ENCODE measurements at regions not wholly inside any gene's neighbourhood (a gene's known extent, or its start where the extent isn't known, plus 50 kb on each side); places are given as distances from the start of the nearest gene placed in this dataset.

DNA sequence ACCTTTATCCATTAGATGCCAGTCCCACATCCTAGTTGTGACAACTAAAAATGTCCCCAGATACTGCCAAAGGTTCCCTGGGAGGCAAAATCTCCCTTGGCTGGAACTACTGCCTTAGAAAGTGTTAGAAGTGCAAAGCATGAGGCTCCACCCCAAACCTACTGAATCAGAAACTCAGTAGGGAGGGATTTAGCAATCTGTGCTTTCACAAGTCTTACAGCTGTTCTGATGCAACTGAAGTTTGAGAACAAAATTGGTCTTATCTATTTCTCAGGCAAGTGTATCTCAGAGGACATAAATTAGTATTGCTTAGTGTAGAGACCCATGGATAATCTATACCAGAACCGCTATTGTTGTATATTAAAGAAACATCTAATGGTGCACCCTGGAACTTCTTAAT is 70.2 kb downstream of the CLDN1 start:
- no peaks in the 10 kb centered on the region for H3K27me3 Mint-ChIP-seq
- intact Hi-C loops (cut with micrococcal nuclease), result no loop called here
- no peaks in the 10 kb centered on the region for H3K4me1 Mint-ChIP-seq
- no peak for DNase-seq
- no peak overlapping the region for H3K27ac Mint-ChIP-seq
- H3K36me3 Mint-ChIP-seq (ENCODE audit: low read depth), result no peaks in the 10 kb centered on the region
- H3K4me3 Mint-ChIP-seq, result no peak overlapping the region
- H3K9me3 Mint-ChIP-seq, result no peaks in the 10 kb centered on the region

DNA sequence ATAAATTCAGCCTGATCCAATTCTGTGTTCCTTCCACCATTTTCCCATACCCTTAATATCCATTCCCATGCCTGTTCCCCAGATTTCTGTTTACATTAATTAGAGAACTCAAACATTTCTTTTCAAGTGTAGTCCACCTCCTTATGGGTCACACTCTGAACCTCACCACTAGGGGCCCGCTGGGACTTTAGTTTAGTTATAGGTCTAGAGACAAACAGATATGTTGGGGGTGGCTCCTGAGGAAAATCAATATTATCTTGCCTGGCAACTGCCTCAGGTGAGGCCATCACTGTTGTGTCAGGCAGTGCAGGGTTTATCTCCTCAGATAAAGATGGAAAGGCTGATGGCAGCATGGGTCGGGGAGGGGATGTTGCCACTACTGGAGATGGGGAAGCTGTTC is 72.8 kb downstream of the CLDN1 start:
- Mint-ChIP-seq H3K27ac (no peak overlapping the region), H3K4me1 (no peaks in the 10 kb centered on the region), H3K9me3 (peaks cover 6% of the 10 kb centered on the region), H3K27me3 (no peaks in the 10 kb centered on the region), H3K36me3 (ENCODE audit: low read depth) (no peaks in the 10 kb centered on the region), H3K4me3 (no peak overlapping the region)
- intact Hi-C loops (cut with micrococcal nuclease), result no loop called here
- DNase-seq, result no peak

- Mint-ChIP-seq H3K36me3 (ENCODE audit: low read depth) (no peaks in the 10 kb centered on the region), H3K9me3 (peaks cover 16% of the 10 kb centered on the region), H3K27ac (no peak overlapping the region), H3K4me3 (no peak overlapping the region), H3K4me1 (no peaks in the 10 kb centered on the region), H3K27me3 (no peaks in the 10 kb centered on the region)
- intact Hi-C loops (cut with micrococcal nuclease), result no loop called here
- no peak for DNase-seq
These were observed 80.1 kb downstream of the CLDN1 start for GRCh38 chr3:190242147-190242546.

DNA sequence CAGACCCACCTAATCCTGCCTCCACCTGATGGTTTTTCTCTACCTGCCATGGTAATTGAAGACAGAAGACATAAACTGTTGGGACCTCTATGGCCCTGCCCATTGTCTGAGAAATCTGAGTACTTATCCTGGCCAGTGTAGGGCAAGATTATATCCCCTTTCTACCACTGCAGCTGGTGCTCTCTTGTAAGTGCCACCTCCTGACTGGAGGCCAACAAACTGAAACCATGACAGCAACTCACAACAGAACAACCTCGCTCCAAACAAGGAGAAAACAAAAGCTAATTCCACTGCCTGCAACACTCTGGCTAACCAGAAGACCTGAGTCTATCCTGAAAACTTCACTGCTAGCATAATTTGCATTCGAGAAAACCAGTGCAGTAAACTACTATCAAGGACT is 82.9 kb downstream of the CLDN1 start:
- H3K9me3 Mint-ChIP-seq, result peaks cover 9% of the 10 kb centered on the region
- DNase-seq, result no peak
- H3K4me1 Mint-ChIP-seq, result no peaks in the 10 kb centered on the region
- H3K27me3 Mint-ChIP-seq, result peaks cover 2% of the 10 kb centered on the region
- no peaks in the 10 kb centered on the region for H3K36me3 Mint-ChIP-seq (ENCODE audit: low read depth)
- intact Hi-C loops (cut with micrococcal nuclease), result no loop called here
- no peak overlapping the region for H3K4me3 Mint-ChIP-seq
- H3K27ac Mint-ChIP-seq, result no peak overlapping the region

DNA sequence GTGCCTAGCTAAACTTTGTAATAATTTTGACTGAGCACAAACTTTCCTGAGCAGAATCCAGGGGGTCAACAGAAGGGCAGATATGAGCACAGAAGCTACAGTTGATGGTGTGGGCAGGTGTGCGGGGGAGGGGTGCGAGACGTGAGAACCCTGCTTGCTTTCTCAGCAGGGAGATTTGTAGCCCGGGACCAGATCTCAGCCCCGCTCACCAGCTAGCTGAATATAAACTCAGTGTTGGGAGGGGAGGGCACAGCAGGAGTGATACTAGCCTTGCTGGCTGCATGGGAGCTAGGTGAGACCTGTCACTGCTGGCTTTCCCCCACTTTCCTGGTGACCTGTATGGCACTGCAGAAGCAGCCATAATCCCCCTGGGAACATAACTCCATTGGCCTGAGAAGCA is 83.4 kb downstream of the CLDN1 start:
- H3K4me3 Mint-ChIP-seq, result no peak overlapping the region
- H3K9me3 Mint-ChIP-seq, result peaks cover 8% of the 10 kb centered on the region
- no peak overlapping the region for H3K27ac Mint-ChIP-seq
- peaks cover 2% of the 10 kb centered on the region for H3K27me3 Mint-ChIP-seq
- intact Hi-C loops (cut with micrococcal nuclease), result no loop called here
- no peaks in the 10 kb centered on the region for H3K36me3 Mint-ChIP-seq (ENCODE audit: low read depth)
- no peaks in the 10 kb centered on the region for H3K4me1 Mint-ChIP-seq
- DNase-seq, result no peak

DNA sequence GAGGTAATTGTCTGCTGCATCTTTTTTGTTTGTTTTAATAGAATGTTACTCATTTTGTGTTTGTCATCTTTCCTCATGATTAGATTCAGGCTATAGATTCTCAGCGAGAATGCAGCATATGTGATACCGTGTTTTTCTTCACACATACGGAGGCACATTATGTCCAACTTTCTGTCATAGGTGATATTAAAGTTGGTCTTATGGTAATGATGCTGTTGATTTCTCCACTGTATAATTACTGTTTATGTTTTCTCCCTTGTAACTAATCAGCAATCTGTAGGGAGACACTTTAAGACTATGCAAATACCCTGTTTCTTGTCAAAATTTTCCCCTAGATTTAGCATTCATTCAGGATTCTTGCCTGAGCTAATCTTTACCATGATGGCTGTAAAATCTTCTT is 87.6 kb downstream of the CLDN1 start:
- Mint-ChIP-seq H3K27me3 (peaks cover 9% of the 10 kb centered on the region), H3K4me3 (no peak overlapping the region), H3K36me3 (ENCODE audit: low read depth) (no peaks in the 10 kb centered on the region), H3K27ac (no peak overlapping the region), H3K4me1 (peaks cover 2% of the 10 kb centered on the region), H3K9me3 (peaks cover under 1% of the 10 kb centered on the region)
- intact Hi-C loops (cut with micrococcal nuclease), result no loop called here
- no peak for DNase-seq

DNA sequence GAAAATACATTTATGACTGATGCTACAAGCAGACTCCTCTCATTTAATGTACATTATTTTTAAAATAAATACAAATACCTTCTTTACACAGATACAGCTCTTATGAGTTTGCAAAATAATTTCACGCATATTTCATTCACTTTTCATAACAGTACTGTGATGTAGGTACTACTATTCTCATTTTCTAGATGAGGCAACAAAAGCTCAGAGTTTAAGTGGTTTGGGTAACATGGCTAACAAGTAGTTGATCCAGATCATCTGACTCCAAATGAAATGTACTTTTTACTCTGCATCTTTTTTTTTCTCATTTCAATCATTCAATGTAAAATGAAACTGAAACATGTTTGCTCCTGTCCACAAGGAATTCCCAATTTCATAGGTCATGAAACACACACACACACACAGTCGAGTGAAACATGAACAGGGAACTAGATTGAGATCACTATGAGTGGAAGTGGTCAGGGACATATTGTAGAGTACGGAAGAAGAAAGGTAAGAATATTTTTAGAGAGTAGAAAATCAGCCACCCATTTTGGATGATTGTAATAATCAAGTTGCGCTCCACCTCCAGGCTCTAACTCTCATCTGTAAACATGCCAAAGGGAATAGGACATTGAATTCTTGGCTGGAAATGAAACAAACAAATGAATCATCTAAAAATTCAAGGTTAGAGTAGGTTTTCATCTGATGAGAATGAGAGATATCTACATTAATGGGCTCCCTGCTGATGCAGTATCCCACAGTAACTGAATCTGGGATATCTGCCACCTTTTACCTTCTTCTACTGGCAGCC is 92.4 kb downstream of the CLDN1 start:
- Mint-ChIP-seq H3K36me3 (ENCODE audit: low read depth) (no peaks in the 10 kb centered on the region), H3K4me1 (peaks cover 2% of the 10 kb centered on the region), H3K9me3 (no peaks in the 10 kb centered on the region), H3K27ac (no peak overlapping the region), H3K4me3 (no peak overlapping the region), H3K27me3 (peaks cover 12% of the 10 kb centered on the region)
- no peak for DNase-seq
- intact Hi-C loops (cut with micrococcal nuclease), result loop anchor here (5.0 kb wide), 1 partner anchor 467 kb away; no protein-coding TSS in a partner anchor

- H3K4me3 Mint-ChIP-seq, result no peak overlapping the region
- no peak overlapping the region for H3K27ac Mint-ChIP-seq
- intact Hi-C loops (cut with micrococcal nuclease), result loop anchor here (5.0 kb wide), 1 partner anchor 470 kb away; no protein-coding TSS in a partner anchor
- no peaks in the 10 kb centered on the region for H3K9me3 Mint-ChIP-seq
- peaks cover 4% of the 10 kb centered on the region for H3K27me3 Mint-ChIP-seq
- peaks cover 2% of the 10 kb centered on the region for H3K4me1 Mint-ChIP-seq
- no peaks in the 10 kb centered on the region for H3K36me3 Mint-ChIP-seq (ENCODE audit: low read depth)
- no peak for DNase-seq
These were observed 95.2 kb downstream of the CLDN1 start for GRCh38 chr3:190227064-190227463.

DNA sequence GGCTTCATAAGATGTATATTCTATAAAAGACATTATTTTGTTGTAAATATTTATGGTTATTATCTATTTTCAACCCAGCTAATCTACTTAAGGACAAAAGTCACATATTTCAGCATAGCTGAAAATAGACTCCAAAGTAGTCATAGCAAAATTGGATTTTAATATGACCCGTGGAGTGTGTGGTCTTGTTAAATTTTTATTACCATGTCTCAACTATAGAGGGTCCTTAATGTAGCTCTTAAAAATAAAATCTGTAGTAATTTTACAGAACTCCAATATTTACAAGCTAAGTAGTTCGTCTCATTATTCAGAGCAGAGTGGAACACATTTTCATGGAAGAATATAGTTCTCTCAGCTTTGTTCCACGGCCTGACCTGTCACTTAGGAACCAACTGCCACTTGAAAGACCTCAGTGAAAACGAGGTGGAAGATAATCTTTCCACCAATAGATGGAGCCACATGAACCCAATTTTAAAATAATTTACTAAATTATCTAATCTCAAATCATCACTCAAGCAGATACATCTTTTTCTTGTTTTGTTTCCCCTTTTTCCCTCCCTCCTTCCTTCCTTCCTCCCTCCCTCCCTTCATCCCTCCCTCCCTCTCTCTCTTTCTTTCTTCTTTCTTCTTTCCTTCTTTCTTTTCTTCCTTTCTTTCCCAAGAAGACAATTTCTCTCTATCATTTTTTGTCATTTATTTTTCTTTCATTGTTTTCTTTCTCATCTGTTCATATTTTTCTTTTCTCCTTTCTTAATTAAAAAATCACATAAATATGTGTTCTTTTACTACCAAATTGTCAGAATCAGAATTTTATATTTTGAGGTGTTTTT is 97.2 kb downstream of the CLDN1 start:
- Mint-ChIP-seq H3K4me3 (no peak overlapping the region), H3K4me1 (peaks cover 2% of the 10 kb centered on the region), H3K27ac (no peak overlapping the region), H3K36me3 (ENCODE audit: low read depth) (no peaks in the 10 kb centered on the region), H3K27me3 (peaks cover 4% of the 10 kb centered on the region), H3K9me3 (no peaks in the 10 kb centered on the region)
- intact Hi-C loops (cut with micrococcal nuclease), result loop anchor here (2.0 to 5.0 kb wide), 3 partner anchors 98 to 472 kb away; partner anchors contain the start of gene CLDN1
- DNase-seq, result no peak

DNA sequence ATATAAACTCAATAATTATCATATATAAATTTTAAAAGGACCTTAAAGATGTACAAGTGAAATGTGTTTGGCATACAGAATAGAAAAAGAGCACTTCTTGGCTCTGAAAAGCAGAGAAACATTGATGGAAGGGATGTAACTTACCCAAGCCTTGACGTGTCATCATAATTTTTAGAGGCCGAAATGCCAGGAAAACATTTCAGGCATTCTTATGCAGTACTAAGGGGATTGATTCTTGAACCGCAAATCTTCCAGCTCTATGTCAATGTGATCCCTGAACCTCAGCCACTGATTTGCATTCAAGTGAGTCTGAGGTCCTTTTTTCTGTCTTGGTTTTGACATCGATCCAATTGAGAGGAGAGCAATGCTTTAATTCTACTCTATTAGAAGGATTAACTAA is 97.8 kb downstream of the CLDN1 start:
- no peak overlapping the region for H3K4me3 Mint-ChIP-seq

DNA sequence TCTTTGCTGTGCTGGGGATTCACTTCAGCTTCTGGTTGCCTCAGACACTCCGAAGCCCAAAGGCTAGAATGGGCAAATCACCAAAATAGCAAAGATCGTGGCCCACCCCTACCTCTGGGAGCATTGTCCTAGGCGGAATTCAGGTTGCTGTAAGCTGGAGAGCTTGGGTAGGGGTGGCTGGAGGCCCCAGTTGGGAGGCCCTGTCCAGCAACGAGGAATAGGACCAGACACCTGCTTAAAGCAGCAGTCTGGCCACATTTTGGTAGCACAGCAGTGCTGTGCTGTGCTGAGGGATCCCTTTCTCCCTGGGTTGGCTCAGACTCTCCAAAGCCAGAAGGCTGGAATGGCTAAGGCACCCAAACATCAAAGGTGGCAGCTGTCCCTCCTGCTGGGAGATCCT is 99.3 kb downstream of the CLDN1 start:
- Mint-ChIP-seq H3K4me1 (no peaks in the 10 kb centered on the region), H3K9me3 (no peaks in the 10 kb centered on the region), H3K27me3 (peaks cover 4% of the 10 kb centered on the region), H3K4me3 (no peak overlapping the region), H3K27ac (no peak overlapping the region), H3K36me3 (ENCODE audit: low read depth) (no peaks in the 10 kb centered on the region)
- no peak for DNase-seq
- intact Hi-C loops (cut with micrococcal nuclease), result no loop called here

More for the DNA sequence above, 97.8 kb downstream of the CLDN1 start:
- no peak overlapping the region for H3K27ac Mint-ChIP-seq
- intact Hi-C loops (cut with micrococcal nuclease), result loop anchor here (2.0 kb wide), 2 partner anchors 98 to 200 kb away; partner anchors contain the start of gene CLDN1
- no peaks in the 10 kb centered on the region for H3K9me3 Mint-ChIP-seq
- no peak for DNase-seq
- H3K27me3 Mint-ChIP-seq, result peaks cover 5% of the 10 kb centered on the region
- H3K36me3 Mint-ChIP-seq (ENCODE audit: low read depth), result no peaks in the 10 kb centered on the region
- H3K4me1 Mint-ChIP-seq, result no peaks in the 10 kb centered on the region

DNA sequence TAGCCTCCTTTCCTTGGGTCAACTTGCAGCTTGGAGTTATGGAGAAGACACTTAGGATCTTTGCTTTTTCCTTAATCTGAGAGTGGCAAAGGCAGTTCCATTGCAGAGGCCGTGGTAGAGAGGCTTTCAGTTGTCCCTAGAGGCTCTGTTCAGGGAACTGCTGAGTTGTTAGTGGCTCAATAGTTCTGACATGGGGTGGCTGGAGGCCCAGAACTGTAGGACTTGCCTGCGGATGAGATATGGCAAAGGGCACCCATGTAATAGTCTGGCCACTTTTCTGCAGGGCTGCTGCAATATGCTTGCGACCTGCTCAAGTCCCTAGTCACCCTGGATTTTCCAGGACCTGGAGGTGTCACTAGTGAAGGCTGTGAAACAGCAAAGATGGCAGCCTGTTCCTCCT is 99.9 kb downstream of the CLDN1 start:
- peaks cover 3% of the 10 kb centered on the region for H3K27me3 Mint-ChIP-seq
- H3K4me1 Mint-ChIP-seq, result no peaks in the 10 kb centered on the region
- H3K36me3 Mint-ChIP-seq (ENCODE audit: low read depth), result no peaks in the 10 kb centered on the region
- intact Hi-C loops (cut with micrococcal nuclease), result no loop called here
- no peak for DNase-seq
- H3K27ac Mint-ChIP-seq, result no peak overlapping the region
- no peaks in the 10 kb centered on the region for H3K9me3 Mint-ChIP-seq
- H3K4me3 Mint-ChIP-seq, result no peak overlapping the region

- no peaks in the 10 kb centered on the region for H3K36me3 Mint-ChIP-seq (ENCODE audit: low read depth)
- no peak overlapping the region for H3K27ac Mint-ChIP-seq
- no peak overlapping the region for H3K4me3 Mint-ChIP-seq
- peaks cover 3% of the 10 kb centered on the region for H3K27me3 Mint-ChIP-seq
- no peak for DNase-seq
- no peaks in the 10 kb centered on the region for H3K9me3 Mint-ChIP-seq
- intact Hi-C loops (cut with micrococcal nuclease), result no loop called here
- no peaks in the 10 kb centered on the region for H3K4me1 Mint-ChIP-seq
These were observed 99.7 kb upstream of the P3H2 start for GRCh38 chr3:190220362-190220761.

GRCh38 chr3:190217081-190217480 is 96.4 kb upstream of the P3H2 start:
- H3K27ac Mint-ChIP-seq, result no peak overlapping the region

More at GRCh38 chr3:190217081-190217480, 96.4 kb upstream of the P3H2 start:
- Mint-ChIP-seq H3K36me3 (ENCODE audit: low read depth) (no peaks in the 10 kb centered on the region), H3K4me1 (no peaks in the 10 kb centered on the region), H3K4me3 (no peak overlapping the region), H3K9me3 (no peaks in the 10 kb centered on the region), H3K27me3 (peaks cover 5% of the 10 kb centered on the region)
- DNase-seq, result no peak
- intact Hi-C loops (cut with micrococcal nuclease), result no loop called here

Measured in activated CD4-positive, alpha-beta T cell treated with anti-CD3 and anti-CD28 coated beads, Interleukin-2, amount 10 ng/mL, durations not matched to agents 24 days and 14 days (primary cell).